ENCODE measurements at regions not wholly inside any gene's neighbourhood (a gene's known extent, or its start where the extent isn't known, plus 50 kb on each side); places are given as distances from the start of the nearest gene placed in this dataset.

DNA sequence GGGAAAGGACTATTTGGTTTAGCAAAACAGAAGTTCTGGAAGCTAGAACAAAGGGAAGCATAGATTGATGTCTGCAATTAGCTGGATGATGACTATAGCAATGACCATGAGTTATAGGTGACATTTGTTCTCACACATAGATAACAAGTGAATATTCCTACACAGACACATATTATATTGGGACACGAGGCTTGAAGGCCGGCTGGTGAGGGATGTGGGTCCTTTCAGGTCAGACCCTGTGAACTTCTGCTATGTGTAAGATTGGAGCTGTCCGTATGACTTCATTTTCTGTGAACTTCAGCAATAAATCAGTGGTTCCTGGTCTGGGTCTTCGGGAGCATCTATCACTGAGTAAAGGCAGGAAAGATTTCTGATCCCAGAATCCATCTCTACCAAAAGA lies 253.6 kb upstream of the CFAP20DC start:
- no peak for DNase-seq (ENCODE audit: low read depth, low spot score)

GRCh38 chr3:59302442-59302841 lies 252.6 kb upstream of the CFAP20DC start:
- DNase-seq (ENCODE audit: low read depth, low spot score) = no peak

DNA sequence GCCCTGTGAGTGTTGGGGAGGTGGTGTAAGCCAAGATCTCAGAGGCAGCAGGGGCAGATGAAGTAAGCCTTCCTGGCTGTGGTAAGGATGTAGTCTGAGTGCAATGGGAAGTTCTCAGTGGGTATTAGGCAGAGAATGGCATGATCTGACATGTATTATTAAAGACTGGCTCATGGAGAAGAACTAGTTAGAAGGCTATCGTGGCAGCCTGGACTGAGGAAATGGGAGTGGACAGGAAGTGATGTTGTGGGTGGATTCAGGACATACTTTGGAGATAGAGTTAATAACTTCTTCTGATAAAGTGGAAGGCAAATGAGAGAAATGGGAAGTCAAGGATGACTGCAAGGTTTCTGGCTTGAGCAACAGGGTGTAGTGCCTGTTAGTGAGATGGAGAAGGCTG lies 250.9 kb upstream of the CFAP20DC start:
- no peak for DNase-seq (ENCODE audit: low read depth, low spot score)

DNA sequence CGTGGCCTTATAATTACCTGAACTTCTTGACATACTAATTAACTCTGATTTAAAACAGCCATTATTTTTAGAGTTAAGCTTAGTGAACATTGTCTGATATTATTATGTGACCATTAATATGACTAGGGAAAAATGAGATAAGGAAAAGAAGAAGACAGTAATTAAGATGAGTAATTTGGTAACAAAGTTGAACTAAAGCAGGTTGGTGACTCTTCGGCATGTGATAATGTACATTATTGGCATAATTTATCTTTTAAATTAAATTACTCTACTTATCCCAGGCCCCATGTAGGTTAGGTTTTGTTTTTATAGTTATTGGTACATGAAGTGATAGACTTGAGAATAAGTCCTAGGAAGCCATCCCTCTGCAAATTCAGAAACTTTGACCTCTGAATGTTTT lies 249.7 kb upstream of the CFAP20DC start:
- no peak for DNase-seq (ENCODE audit: low read depth, low spot score)

DNA sequence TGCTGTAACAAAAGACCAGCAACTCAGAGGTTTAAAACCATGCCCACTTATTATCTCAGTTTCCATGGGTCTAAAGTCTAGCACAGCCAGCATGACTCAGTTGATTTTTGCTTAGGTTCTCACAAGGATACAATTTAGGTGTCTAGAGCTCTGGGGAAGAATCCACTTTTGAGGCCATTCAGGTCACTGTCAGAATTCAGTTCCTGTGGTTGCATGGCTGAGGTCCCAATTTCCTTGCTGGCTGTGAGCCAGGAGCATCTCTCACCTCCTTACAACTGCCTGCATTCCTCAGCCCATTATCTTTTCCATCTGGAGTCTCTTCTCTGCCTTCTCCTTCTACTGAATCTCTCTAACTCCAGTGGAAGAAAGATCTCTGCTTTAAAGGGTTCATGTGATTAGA lies 240.5 kb upstream of the CFAP20DC start:
- DNase-seq (ENCODE audit: low read depth, low spot score) = no peak

DNA sequence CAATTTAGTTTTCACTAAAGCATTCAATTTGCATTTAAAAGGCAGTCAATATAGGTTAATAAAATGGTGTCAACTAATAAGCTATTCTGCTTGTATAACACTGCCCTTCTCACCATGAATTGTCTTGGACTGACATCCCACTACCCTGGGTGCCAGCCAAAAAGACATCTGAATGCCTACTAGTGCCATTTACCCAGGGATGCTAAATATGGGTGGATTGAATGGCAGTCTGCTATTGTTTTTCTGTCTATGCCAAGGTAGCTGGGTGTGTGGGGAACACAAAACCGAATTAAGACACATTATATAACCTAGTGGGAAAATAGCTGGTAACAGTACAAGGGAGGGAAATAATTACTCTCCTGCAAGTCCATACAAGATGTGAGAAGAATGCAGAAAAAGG lies 240.0 kb upstream of the CFAP20DC start:
- no peak for DNase-seq (ENCODE audit: low read depth, low spot score)

- DNase-seq (ENCODE audit: low read depth, low spot score) = no peak
Observed at GRCh38 chr3:59288951-59289350, 239.1 kb upstream of the CFAP20DC start.

DNA sequence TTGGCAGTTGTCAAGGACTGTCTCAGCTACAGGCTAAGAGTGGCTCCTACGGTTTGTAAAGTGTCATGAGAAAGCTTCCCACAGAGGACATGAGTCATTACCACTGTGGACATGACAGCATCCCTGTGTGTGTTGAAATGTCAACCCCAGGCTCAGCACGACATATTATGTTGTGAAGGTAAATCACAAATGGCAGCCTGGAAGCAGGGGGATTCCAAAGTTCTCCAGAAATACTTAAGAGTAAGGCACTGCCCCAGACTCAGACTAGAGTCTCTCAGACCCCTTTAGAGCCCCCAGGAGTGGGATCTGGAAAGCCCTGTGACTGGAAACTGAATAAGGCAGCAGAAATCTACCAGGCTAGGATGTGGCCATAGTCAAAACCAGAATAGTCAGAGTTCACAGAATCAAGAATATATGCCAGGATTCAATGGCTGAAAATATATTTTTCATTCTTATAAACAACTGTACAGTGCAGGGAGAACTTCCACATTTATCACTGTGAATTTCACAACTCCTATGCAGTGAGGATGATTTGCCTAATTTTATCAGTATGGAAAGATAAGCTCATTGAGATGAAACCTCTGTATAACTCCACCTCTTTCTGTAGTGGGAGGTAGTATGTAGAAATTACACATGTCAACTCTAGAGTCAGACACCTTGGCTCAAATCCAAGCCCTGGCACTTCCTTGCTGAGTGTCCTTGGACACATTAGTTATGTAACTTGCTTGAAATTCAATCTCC lies 237.1 kb upstream of the CFAP20DC start:
- no peak for DNase-seq (ENCODE audit: low read depth, low spot score)

GRCh38 chr3:59285560-59285959 lies 235.7 kb upstream of the CFAP20DC start:
- no peak for DNase-seq (ENCODE audit: low read depth, low spot score)

- no peak for DNase-seq (ENCODE audit: low read depth, low spot score)
Observed at GRCh38 chr3:59284926-59285325, 235.1 kb upstream of the CFAP20DC start.

DNA sequence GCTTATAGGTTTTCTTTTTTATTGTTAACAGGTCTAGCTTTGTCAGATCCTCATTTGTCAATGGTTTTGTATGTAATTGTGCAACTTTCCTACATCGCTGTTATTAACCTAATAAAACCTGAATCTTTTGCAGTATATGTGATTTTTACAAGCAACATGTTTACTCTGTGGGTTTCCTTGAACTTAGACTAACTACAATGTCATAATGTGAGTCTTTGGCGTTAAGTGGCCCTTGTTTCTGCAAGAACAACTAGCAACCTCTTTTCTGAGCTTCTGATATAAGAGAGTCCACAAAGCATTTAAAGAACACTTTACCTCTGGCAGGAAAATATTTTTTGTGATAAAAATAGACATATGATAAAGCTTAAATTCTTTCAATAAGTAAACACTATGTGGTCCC lies 230.3 kb upstream of the CFAP20DC start:
- no peak for DNase-seq (ENCODE audit: low read depth, low spot score)

- DNase-seq (ENCODE audit: low read depth, low spot score) = no peak
Observed at GRCh38 chr3:59277816-59278215, 228.0 kb upstream of the CFAP20DC start.

DNA sequence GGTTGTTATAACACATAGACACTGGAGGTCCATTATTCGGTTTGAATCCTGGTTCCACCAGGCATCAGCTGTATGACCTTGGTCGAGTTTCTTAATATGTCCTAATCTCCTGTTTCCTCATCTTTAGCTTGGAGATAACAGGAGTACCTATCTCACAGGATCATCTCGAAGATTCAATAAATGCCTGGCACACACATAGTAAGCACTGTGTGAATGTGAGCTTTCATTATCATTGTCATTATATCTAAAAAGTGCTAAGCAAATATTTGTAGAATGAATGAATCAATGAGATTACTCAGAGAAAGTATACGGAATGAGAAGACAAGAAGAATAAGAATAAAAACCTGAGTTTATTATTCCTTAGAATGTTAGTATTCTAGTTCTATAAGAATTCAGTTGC lies 227.4 kb upstream of the CFAP20DC start:
- DNase-seq (ENCODE audit: low read depth, low spot score) = no peak

GRCh38 chr3:59273976-59274375 lies 224.2 kb upstream of the CFAP20DC start:
- DNase-seq (ENCODE audit: low read depth, low spot score) = no peak

DNA sequence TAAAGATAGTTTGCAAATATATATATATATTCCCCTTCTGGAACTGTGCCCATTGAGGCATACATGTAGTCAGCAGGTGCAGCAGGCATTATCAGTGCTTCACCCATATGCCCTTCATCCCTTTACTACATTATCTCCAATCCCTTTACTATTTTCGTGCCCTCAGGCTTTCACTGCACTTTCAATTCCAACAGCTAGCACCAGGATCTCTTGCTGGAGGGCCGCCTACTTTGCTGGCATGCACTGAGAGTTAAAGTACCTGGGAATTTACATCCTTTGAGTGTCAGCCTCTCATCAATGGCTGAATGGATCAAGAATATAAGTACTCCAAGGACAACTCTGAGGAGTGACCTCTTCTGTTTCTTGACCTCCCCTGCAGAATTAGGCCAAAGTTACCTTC lies 222.1 kb upstream of the CFAP20DC start:
- no peak for DNase-seq (ENCODE audit: low read depth, low spot score)

DNA sequence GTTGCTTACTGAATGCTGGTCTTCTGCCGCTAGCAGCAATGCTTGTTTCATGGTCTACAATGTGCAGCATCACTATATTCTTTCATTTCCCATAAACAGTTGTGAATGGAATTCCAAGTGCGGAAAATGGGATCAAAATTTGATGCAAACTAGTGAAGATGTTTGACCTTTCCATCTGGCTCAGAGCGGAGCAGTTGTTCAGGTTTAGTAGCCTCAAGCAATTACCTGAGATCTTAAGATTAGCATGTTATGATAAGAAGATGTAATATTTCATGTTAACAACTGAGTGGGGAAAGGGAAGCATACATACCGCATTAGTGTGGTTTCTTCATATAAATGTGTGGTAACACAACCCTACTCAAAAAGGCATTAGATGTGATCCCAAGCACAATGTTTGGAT lies 221.1 kb upstream of the CFAP20DC start:
- no peak for DNase-seq (ENCODE audit: low read depth, low spot score)

GRCh38 chr3:59270209-59270608 lies 220.4 kb upstream of the CFAP20DC start:
- no peak for DNase-seq (ENCODE audit: low read depth, low spot score)

- DNase-seq (ENCODE audit: low read depth, low spot score) = no peak
Observed at GRCh38 chr3:59268170-59268569, 218.3 kb upstream of the CFAP20DC start.

DNA sequence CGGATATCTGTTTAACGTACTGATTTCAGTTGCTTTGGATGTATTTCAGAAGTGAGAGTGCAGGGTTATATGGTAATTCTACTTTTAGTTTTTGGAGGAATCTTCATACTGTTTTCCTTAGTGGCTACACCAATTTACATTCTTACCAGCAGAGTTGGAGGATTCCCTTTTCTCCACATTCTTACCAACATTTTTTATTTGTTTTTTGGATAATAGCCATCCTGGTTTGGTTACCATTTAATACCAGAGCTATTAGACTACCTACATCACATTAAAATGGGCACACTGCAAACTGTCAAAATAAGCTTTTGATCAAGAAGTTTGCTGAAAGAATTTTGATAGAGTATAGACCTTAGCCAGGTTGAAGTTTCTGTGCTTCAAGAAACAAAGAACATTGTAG lies 217.2 kb upstream of the CFAP20DC start:
- DNase-seq (ENCODE audit: low read depth, low spot score) = no peak

DNA sequence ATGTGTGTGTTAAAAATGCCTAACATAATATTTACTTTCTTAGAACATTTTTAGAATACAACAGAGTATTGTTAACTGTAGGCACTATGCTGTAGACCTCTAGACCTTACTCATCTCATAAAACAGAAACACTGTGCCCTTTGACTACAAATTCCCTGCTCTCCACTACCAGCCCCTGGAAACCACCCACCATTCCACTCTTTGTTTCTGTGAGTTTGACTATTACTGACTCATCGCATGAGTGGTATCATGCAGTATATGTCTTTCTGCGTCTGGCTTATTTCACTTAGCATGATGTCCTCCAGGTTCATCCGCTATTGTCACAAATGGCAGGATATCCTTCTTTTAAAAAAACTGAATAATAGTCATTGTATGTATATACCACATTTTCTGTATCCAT lies 216.7 kb upstream of the CFAP20DC start:
- no peak for DNase-seq (ENCODE audit: low read depth, low spot score)

GRCh38 chr3:59265566-59265965 lies 215.7 kb upstream of the CFAP20DC start:
- no peak for DNase-seq (ENCODE audit: low read depth, low spot score)

DNA sequence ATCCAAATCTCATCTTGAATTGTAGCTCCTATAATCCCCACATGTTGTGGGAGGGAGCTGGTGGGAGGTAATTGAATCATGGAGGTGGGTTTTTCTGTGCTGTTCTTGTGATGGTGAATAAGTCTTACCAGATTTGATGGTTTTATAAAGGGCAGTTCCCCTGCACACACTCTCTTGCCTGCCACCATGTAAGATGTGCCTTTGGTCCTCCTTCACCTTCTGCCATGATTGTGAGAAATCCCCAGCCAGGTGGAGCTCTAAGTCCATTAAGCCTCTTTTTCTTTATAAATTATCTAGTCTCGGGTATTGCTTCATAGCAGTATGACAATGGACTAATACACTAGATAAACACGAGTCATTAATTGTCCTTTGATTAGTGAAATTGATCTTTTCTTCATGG lies 214.5 kb upstream of the CFAP20DC start:
- no peak for DNase-seq (ENCODE audit: low read depth, low spot score)

- no peak for DNase-seq (ENCODE audit: low read depth, low spot score)
Observed at GRCh38 chr3:59263152-59263551, 213.3 kb upstream of the CFAP20DC start.

GRCh38 chr3:59262076-59262498 lies 212.3 kb upstream of the CFAP20DC start:
- DNase-seq (ENCODE audit: low read depth, low spot score) = no peak
